ENCODE measurements at regions not wholly inside any gene's neighbourhood (a gene's known extent, or its start where the extent isn't known, plus 50 kb on each side); places are given as distances from the start of the nearest gene placed in this dataset.

- no peaks in the 10 kb centered on the region for H3K36me3 Mint-ChIP-seq (ENCODE audit: low read depth)
- H3K4me1 Mint-ChIP-seq (ENCODE audit: low read depth): no peaks in the 10 kb centered on the region
- no peaks in the 10 kb centered on the region for H3K9me3 Mint-ChIP-seq
- H3K27me3 Mint-ChIP-seq: peaks cover 2% of the 10 kb centered on the region
- no peak for TF ChIP-seq CTCF (IDR thresholded peaks at IDR 0.05)
- intact Hi-C loops (cut with micrococcal nuclease): no loop called here
- no peak overlapping the region for H3K4me3 Mint-ChIP-seq
- H3K27ac Mint-ChIP-seq: no peak overlapping the region
- ChIA-PET CTCF (no interaction called here), POLR2A (no interaction called here)
- DNase-seq (no peak), ATAC-seq (no peak)
Measured at GRCh38 chr2:67858886-67859285, 203.9 kb downstream of the C1D start.

- Mint-ChIP-seq H3K9me3 (no peaks in the 10 kb centered on the region), H3K4me3 (no peak overlapping the region), H3K36me3 (ENCODE audit: low read depth) (no peaks in the 10 kb centered on the region), H3K27ac (no peak overlapping the region), H3K27me3 (peaks cover 8% of the 10 kb centered on the region), H3K4me1 (ENCODE audit: low read depth) (no peaks in the 10 kb centered on the region)
- no peak for ATAC-seq
- ChIA-PET POLR2A (no interaction called here), CTCF (no interaction called here)
- DNase-seq: no peak
- intact Hi-C loops (cut with micrococcal nuclease): no loop called here
- no peak for TF ChIP-seq CTCF (IDR thresholded peaks at IDR 0.05)
Measured at GRCh38 chr2:67865917-67866316, 196.9 kb downstream of the C1D start.

GRCh38 chr2:67867735-67868134 lies 195.1 kb downstream of the C1D start:
- Mint-ChIP-seq H3K9me3 (no peaks in the 10 kb centered on the region), H3K4me3 (no peak overlapping the region), H3K4me1 (ENCODE audit: low read depth) (no peaks in the 10 kb centered on the region), H3K27me3 (peaks cover 6% of the 10 kb centered on the region), H3K36me3 (ENCODE audit: low read depth) (no peaks in the 10 kb centered on the region), H3K27ac (no peak overlapping the region)
- ChIA-PET POLR2A (no interaction called here), CTCF (no interaction called here)
- no peak for TF ChIP-seq CTCF (IDR thresholded peaks at IDR 0.05)
- ATAC-seq: no peak
- no peak for DNase-seq
- intact Hi-C loops (cut with micrococcal nuclease): no loop called here

GRCh38 chr2:67871686-67872412 lies 191.0 kb downstream of the C1D start:
- Mint-ChIP-seq H3K4me3 (no peak overlapping the region), H3K9me3 (no peaks in the 10 kb centered on the region), H3K4me1 (ENCODE audit: low read depth) (no peaks in the 10 kb centered on the region), H3K27me3 (peaks cover 9% of the 10 kb centered on the region), H3K27ac (no peak overlapping the region), H3K36me3 (ENCODE audit: low read depth) (no peaks in the 10 kb centered on the region)
- CTCF ChIA-PET: interaction anchor here (1.0 kb wide), 1 partner anchor 8 kb away, joined by 3 read pairs; no protein-coding TSS in a partner anchor
- POLR2A ChIA-PET: no interaction called here
- no peak for DNase-seq
- ATAC-seq: no peak
- no peak for TF ChIP-seq CTCF (IDR thresholded peaks at IDR 0.05)
- intact Hi-C loops (cut with micrococcal nuclease): no loop called here

GRCh38 chr2:67872481-67872880 lies 190.3 kb downstream of the C1D start:
- peaks cover 8% of the 10 kb centered on the region for H3K27me3 Mint-ChIP-seq
- no peak overlapping the region for H3K4me3 Mint-ChIP-seq
- ChIA-PET CTCF (no interaction called here), POLR2A (no interaction called here)
- H3K4me1 Mint-ChIP-seq (ENCODE audit: low read depth): no peaks in the 10 kb centered on the region
- DNase-seq (no peak), ATAC-seq (no peak)
- intact Hi-C loops (cut with micrococcal nuclease): no loop called here
- no peaks in the 10 kb centered on the region for H3K9me3 Mint-ChIP-seq
- H3K27ac Mint-ChIP-seq: no peak overlapping the region
- no peaks in the 10 kb centered on the region for H3K36me3 Mint-ChIP-seq (ENCODE audit: low read depth)
- no peak for TF ChIP-seq CTCF (IDR thresholded peaks at IDR 0.05)
